IgD-negative memory B cell (primary cell): ENCODE measurements at regions not wholly inside any gene's neighbourhood (a gene's known extent, or its start where the extent isn't known, plus 50 kb on each side); places are given as distances from the start of the nearest gene placed in this dataset.

Experiments
- H3K27ac Mint-ChIP-seq, 3 donors: one replicate each; pipeline ENCODE4 v1.8.0; 2020 to 2022; ENCODE audit warnings: mild to moderate bottlenecking in 3 of 3, mixed read lengths in 3 of 3, moderate library complexity in 1 of 3
- H3K27me3 Mint-ChIP-seq: one replicate; pipeline ENCODE4 v1.8.0; 2021; ENCODE audit warnings: mixed read lengths
- H3K36me3 Mint-ChIP-seq: one replicate; pipeline ENCODE4 v1.8.0; 2020; ENCODE audit warnings: mild to moderate bottlenecking, mixed read lengths
- H3K4me1 Mint-ChIP-seq, 3 donors: one replicate each; pipeline ENCODE4 v1.8.0; 2020 to 2022; ENCODE audit warnings: mixed read lengths in 3 of 3, mild to moderate bottlenecking in 1 of 3
- H3K4me3 Mint-ChIP-seq, 4 donors: one replicate each; pipeline ENCODE4 v1.8.0; 2020 to 2022; ENCODE audit warnings: mild to moderate bottlenecking in 4 of 4, mixed read lengths in 4 of 4, moderate library complexity in 3 of 4
- H3K9me3 Mint-ChIP-seq, 3 donors: one replicate each; pipeline ENCODE4 v1.8.0; 2020 to 2021; ENCODE audit warnings: mixed read lengths in 3 of 3, mild to moderate bottlenecking in 1 of 3

DNA sequence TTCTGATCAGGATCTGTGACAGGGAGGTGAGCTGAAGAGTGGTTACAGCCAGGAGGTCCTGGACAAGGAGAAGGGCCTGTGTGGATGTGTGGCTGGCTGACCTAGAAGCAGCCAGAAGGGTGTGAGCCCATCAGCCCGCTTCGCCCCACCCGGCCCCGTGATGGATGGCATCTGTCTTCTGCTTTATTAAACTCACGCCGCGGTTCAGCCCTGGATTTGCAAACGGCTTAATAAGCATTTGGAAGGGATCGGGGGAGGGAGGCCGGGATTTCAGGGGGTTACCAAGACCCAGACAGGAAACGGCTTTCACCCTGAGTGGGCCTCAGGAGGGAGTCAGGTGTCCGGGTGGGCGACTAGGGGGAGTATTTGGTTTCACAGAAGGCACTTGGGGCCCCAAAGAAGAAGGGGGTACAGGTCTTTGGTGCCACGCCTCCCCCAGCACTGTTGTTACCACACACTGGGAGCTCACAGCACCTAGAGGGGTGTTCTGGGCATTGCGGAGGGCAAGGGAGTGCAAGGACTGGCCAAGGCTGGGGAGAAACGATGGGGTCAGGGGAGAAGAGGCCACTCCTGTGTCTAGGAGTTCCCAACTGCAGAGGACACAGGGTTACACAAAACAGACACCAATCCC is 53.8 kb upstream of the FOXP4 start:
- Mint-ChIP-seq H3K36me3 (no peaks in the 10 kb centered on the region), H3K9me3 (no peaks in the 10 kb centered on the region), H3K27me3 (peaks cover 1% of the 10 kb centered on the region), H3K4me3 (no peak overlapping the region), H3K27ac (no peak overlapping the region), H3K4me1 (peaks cover 8 to 13% (median 10%) of the 10 kb centered on the region in 3 donors)

DNA sequence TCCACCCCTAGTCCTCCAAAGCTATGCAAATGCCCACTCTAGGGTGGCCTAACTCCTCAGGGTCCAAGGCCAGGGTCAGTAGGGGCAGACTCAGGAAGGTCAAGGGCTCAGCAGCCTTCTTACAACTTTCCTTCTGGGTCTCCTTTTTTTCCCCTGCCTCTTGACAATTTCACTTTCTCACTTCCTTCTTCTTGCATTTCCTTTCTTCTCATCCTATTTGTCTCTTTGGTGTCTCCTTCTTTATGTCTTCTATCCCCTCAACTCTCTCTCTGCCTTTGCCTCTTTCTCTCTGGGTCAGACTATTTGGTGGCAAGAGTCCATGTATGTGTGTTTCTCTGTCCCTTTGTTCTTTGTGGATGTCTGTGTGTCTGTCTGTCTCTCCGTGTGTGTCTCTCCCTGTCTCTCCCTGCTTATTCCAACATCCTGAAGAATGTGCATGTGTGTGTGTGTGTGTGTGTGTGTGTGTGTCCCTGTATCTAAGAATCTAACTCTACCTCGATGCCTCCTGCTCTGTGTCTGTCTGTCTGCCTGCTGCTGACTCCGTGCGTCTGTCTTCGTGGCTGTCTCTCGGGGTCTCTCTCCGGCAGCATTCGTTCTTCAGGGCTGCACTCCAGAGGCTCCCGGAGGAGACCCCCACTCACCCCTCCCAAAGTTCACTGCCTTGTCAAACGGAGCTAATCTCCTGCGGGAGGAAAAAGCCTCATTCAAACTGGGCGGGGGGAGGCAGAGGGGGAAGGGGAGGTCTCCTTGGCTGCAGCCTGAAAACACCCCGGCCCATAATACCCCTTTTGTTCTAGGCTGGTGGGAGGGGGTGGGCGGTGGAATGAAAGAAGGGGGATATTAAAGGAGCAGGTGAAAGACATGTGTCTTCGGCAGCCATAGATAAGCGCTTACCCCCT is 51.7 kb upstream of the FOXP4 start:
- peaks cover 3% of the 10 kb centered on the region for H3K27me3 Mint-ChIP-seq
- no peak overlapping the region for H3K4me3 Mint-ChIP-seq
- H3K9me3 Mint-ChIP-seq = no peaks in the 10 kb centered on the region
- peak overlapping the region in 2 of 3 donors; percentile 24 to 83 for H3K27ac Mint-ChIP-seq
- peaks cover 4 to 5% (median 5%) of the 10 kb centered on the region in 3 donors for H3K4me1 Mint-ChIP-seq
- H3K36me3 Mint-ChIP-seq = no peaks in the 10 kb centered on the region
